ENCODE measurements at regions not wholly inside any gene's neighbourhood (a gene's known extent, or its start where the extent isn't known, plus 50 kb on each side); places are given as distances from the start of the nearest gene placed in this dataset.

DNA sequence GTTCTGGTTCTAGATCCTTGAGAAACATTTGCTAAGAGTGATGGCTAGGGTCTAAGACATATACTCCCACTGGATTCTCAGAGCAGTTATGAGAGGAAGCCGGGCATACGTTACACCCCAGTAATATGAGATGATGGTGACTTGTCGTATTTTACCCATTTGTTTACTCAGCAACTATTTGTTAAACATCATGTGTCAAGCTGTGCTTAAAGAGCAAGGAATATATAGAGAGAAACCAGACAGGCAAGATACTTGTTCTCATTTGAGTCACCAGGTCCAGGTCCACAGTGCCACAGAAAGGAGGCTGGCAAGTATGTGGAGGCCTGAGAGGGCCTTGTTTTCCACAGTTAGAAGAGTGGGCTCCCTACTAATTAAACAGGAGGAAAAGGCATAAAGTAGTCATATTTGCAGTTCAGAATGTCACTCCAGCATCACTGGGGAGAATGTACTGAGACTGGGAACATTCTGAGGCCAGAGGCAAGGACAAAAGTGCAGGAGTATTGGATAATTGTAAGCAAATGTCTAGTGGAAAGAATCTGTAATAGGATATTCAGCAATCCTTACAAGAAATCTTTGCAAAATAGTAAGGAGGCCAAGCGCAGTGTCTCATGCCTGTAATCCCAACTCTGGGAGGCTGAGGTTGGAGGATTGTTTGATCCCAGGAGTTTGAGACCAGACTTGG, 142.2 kb downstream of the IRS2 start:
- ATAC-seq: no peak
- Histone ChIP-seq H3K27me3 (no peaks in the 10 kb centered on the region), H3K27ac (no peak overlapping the region), H3K4me1 (no peaks in the 10 kb centered on the region), H3K9me3 (peaks cover 0 to 8% (median 0%) of the 10 kb centered on the region in 3 donors), H3K36me3 (no peaks in the 10 kb centered on the region), H3K4me3 (no peak overlapping the region)
- no peak for TF ChIP-seq POLR2A (IDR thresholded peaks at IDR 0.05)
- TF ChIP-seq, protein P1, sequence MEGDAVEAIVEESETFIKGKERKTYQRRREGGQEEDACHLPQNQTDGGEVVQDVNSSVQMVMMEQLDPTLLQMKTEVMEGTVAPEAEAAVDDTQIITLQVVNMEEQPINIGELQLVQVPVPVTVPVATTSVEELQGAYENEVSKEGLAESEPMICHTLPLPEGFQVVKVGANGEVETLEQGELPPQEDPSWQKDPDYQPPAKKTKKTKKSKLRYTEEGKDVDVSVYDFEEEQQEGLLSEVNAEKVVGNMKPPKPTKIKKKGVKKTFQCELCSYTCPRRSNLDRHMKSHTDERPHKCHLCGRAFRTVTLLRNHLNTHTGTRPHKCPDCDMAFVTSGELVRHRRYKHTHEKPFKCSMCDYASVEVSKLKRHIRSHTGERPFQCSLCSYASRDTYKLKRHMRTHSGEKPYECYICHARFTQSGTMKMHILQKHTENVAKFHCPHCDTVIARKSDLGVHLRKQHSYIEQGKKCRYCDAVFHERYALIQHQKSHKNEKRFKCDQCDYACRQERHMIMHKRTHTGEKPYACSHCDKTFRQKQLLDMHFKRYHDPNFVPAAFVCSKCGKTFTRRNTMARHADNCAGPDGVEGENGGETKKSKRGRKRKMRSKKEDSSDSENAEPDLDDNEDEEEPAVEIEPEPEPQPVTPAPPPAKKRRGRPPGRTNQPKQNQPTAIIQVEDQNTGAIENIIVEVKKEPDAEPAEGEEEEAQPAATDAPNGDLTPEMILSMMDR (IDR thresholded peaks at IDR 0.05 in 4 of 5, conservative IDR thresholded peaks at IDR 0.05 in 1 of 5): no peak
- in situ Hi-C loops (cut with MboI; ENCODE audit: low sequenced_read_pairs in 4 of 4) (no loop called here), intact Hi-C loops (cut with DNase I; ENCODE audit: low total_unique reads) (no loop called here)
- no peak for DNase-seq

DNA sequence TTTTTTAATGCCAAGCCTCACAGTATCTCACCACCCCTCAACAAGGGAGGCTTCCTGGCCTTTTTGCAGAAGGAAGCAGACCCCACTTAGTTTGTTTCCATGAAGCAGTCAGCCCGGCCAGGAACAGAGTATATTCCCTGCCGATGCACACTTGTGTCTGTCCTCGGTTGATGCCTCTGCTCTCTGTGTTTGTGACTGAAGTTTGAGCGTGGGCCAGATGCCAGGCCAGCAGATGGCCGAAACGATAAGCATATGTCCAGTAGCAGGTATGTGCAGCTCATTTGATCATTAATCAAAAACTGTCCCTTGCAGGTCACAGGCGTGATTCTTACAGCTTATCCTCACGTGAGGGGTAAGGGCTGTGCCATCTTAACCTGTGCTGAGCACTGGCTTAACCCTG, 144.0 kb downstream of the IRS2 start:
- in situ Hi-C loops (cut with MboI; ENCODE audit: low sequenced_read_pairs in 4 of 4) (no loop called here), intact Hi-C loops (cut with DNase I; ENCODE audit: low total_unique reads) (no loop called here)
- H3K27me3 ChIP-seq: no peaks in the 10 kb centered on the region
- ATAC-seq (no peak), DNase-seq (no peak)
- H3K36me3 ChIP-seq: no peaks in the 10 kb centered on the region
- H3K27ac ChIP-seq: no peak overlapping the region
- peaks cover 0 to 8% (median 0%) of the 10 kb centered on the region in 3 donors for H3K9me3 ChIP-seq
- no peaks in the 10 kb centered on the region for H3K4me1 ChIP-seq
- no peak overlapping the region for H3K4me3 ChIP-seq
- TF ChIP-seq POLR2A (IDR thresholded peaks at IDR 0.05): no peak
- TF ChIP-seq, protein P1 (IDR thresholded peaks at IDR 0.05 in 4 of 5, conservative IDR thresholded peaks at IDR 0.05 in 1 of 5): no peak

DNA sequence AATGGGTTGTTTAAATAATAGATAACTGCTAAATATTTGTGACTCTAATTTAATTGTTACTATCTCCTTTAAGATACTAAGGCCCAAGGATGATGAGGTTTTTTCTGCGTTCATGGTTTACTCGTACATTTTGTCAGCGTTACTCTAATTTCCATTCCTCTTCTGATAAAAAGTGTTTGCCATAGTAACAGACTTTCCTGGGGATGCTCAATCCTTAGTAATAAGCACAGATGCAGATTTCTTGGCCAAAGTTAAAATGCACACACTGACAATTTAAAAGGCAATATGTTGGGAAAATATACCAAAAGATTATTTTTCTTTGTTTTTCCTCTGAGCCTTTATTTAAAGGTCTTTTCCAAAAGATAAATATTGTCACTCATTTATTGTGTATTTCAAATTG, 149.6 kb downstream of the IRS2 start:
- in situ Hi-C loops (cut with MboI; ENCODE audit: low sequenced_read_pairs in 4 of 4): no loop called here
- H3K27ac ChIP-seq: no peak overlapping the region
- H3K9me3 ChIP-seq: peaks cover 0 to 8% (median 0%) of the 10 kb centered on the region in 3 donors
- no peak for DNase-seq
- H3K27me3 ChIP-seq: no peaks in the 10 kb centered on the region
- H3K36me3 ChIP-seq: no peaks in the 10 kb centered on the region
- no peaks in the 10 kb centered on the region for H3K4me1 ChIP-seq
- no peak overlapping the region for H3K4me3 ChIP-seq
- TF ChIP-seq POLR2A (IDR thresholded peaks at IDR 0.05): no peak
- TF ChIP-seq, protein P1 (IDR thresholded peaks at IDR 0.05 in 4 of 5, conservative IDR thresholded peaks at IDR 0.05 in 1 of 5): no peak
- intact Hi-C loops (cut with DNase I; ENCODE audit: low total_unique reads): no loop called here
- no peak for ATAC-seq

DNA sequence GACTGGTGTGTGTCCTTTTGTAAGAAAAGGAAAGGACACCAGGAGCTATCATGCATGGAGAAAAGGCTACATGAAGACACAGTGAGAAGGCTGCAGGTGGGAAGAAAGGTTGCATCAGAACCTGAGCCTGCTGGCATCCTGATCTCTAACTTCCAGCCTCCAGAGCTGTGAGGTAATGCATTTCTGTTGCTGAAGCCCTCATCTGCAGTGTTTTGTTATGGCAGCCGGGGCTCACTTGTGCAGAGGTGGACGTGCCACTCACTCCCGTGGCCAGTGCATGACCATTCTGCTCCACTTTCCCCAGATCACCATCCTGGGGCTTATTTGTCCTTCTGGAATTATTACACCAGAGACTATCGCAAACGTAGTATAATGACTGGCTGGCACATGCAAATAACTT, 155.3 kb downstream of the IRS2 start:
- Histone ChIP-seq H3K9me3 (no peaks in the 10 kb centered on the region), H3K27me3 (no peaks in the 10 kb centered on the region), H3K36me3 (no peaks in the 10 kb centered on the region), H3K27ac (no peak overlapping the region), H3K4me1 (no peaks in the 10 kb centered on the region), H3K4me3 (no peak overlapping the region)
- DNase-seq: no peak
- TF ChIP-seq POLR2A (IDR thresholded peaks at IDR 0.05): no peak
- TF ChIP-seq, protein P1 (IDR thresholded peaks at IDR 0.05 in 4 of 5, conservative IDR thresholded peaks at IDR 0.05 in 1 of 5): no peak
- intact Hi-C loops (cut with DNase I; ENCODE audit: low total_unique reads) (no loop called here), in situ Hi-C loops (cut with MboI; ENCODE audit: low sequenced_read_pairs in 4 of 4) (no loop called here)
- no peak for ATAC-seq

DNA sequence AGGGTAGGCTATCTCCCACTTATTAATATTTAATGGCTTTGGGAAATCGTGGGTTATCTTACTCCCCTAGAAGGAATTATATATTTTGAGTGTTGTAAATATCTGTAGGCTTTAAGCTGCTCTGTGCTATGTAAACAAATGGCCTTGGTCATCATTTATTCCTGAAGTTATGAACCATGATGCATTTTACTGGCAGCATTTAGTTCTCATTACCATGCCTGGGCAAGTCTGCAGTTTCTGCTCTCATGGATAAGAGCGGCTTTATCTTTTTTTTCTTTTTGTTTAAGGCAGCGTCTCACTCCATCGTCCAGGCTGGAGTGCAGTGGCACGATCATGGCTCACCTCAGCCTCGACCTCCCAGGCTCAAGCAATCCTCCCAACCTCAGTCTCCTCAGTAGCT, 156.1 kb downstream of the IRS2 start:
- no peak for ATAC-seq
- Histone ChIP-seq H3K27me3 (no peaks in the 10 kb centered on the region), H3K36me3 (no peaks in the 10 kb centered on the region), H3K9me3 (no peaks in the 10 kb centered on the region), H3K4me3 (no peak overlapping the region), H3K27ac (no peak overlapping the region), H3K4me1 (no peaks in the 10 kb centered on the region)
- no peak for DNase-seq
- in situ Hi-C loops (cut with MboI; ENCODE audit: low sequenced_read_pairs in 4 of 4): no loop called here
- TF ChIP-seq, protein P1 (IDR thresholded peaks at IDR 0.05 in 4 of 5, conservative IDR thresholded peaks at IDR 0.05 in 1 of 5): no peak
- no peak for TF ChIP-seq POLR2A (IDR thresholded peaks at IDR 0.05)
- intact Hi-C loops (cut with DNase I; ENCODE audit: low total_unique reads): no loop called here

Measured in gastrocnemius medialis (tissue), 4 donors.